NCI-H1092 treated with DMSO at 0.1 percent for 48 hours (cell line): ENCODE measurements at regions not wholly inside any gene's neighbourhood (a gene's known extent, or its start where the extent isn't known, plus 50 kb on each side); places are given as distances from the start of the nearest gene placed in this dataset.
"Not testable (repeated sequence)": the region's sequence is repeated elsewhere in the genome, so short reads cannot be mapped to it uniquely, and the experiment has no call there.

Source experiments
- DNase-seq: peaks from one replicate; lab custom pipeline; 2025; lab: John Stamatoyannopoulos, UW

- DNase-seq, result not testable (repeated sequence)
Measured at GRCh38 chr2:87574193-87575119, 173.4 kb upstream of the PLGLB2 start.

DNA sequence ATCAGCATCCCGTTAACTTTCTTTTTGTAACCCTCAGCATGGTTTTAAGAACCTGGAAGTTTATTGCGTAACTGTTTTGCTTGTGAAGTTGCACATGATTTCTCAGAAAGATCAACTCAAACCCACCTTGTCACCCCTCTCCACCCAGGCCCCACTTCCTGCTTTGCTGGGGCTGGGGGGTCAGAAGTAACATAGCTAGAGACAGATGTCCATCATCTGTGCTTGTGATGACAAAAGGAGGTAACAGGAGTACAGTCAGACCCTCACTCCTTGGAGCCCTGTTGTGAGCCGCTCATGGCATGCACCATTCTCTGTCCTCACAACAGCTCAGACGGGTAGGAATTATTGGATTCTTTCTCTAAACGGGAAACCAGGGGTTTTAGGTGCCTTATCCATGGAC is 172.7 kb upstream of the PLGLB2 start:
- not testable (repeated sequence) for DNase-seq

GRCh38 chr2:87577358-87577757 is 170.5 kb upstream of the PLGLB2 start:
- not testable (repeated sequence) for DNase-seq

DNA sequence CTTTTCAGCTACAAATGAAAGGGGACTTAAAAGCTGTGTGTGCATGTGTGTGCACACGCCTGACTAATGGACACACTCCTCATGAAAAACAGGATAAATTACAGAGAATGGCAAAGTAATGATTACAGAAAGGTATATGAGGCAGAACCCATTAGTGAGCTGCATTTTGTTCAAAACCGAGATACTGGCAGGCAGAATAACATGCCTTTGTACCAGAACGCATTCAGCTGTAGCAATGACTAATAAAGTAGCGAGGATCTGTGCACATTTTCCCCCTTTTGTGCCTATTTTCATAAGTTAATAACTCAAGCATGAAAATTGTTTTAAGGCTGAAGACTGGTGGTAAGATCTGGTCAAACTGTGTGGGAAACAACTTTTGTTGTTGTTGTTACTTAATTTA is 165.7 kb upstream of the PLGLB2 start:
- not testable (repeated sequence) for DNase-seq

- DNase-seq, result not testable (repeated sequence)
Measured at GRCh38 chr2:87582579-87582978, 165.3 kb upstream of the PLGLB2 start.

GRCh38 chr2:87583370-87583769 is 164.5 kb upstream of the PLGLB2 start:
- DNase-seq, result not testable (repeated sequence)

- not testable (repeated sequence) for DNase-seq
Measured at GRCh38 chr2:87583803-87584202, 164.1 kb upstream of the PLGLB2 start.

- not testable (repeated sequence) for DNase-seq
Measured at GRCh38 chr2:87584268-87584906, 163.5 kb upstream of the PLGLB2 start.

GRCh38 chr2:87587934-87588333 is 160.0 kb upstream of the PLGLB2 start:
- DNase-seq, result not testable (repeated sequence)

- DNase-seq, result not testable (repeated sequence)
Measured at GRCh38 chr2:87592974-87593373, 154.9 kb upstream of the PLGLB2 start.

- not testable (repeated sequence) for DNase-seq
Measured at GRCh38 chr2:87593784-87594610, 153.9 kb upstream of the PLGLB2 start.

GRCh38 chr2:87594611-87594992 is 153.3 kb upstream of the PLGLB2 start:
- not testable (repeated sequence) for DNase-seq

DNA sequence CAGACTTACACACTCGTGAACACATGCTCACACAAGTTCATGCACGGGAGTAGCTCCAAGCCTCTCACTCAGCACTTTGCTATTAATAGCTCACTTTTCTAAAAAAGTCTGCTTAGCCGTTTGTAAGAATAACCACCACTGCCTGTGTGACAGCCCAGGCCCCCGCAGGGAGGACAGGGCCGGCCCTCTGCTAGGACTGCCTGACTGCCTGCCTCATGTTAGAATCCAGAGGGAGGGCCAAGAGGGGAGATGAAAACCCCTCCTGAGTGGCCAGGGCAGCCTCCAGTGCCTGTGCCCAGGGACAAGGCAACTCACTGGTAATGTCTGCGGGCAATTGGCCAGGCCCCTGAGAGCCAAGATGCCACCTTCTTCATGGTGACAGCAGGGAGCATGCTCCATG is 152.9 kb upstream of the PLGLB2 start:
- not testable (repeated sequence) for DNase-seq

DNA sequence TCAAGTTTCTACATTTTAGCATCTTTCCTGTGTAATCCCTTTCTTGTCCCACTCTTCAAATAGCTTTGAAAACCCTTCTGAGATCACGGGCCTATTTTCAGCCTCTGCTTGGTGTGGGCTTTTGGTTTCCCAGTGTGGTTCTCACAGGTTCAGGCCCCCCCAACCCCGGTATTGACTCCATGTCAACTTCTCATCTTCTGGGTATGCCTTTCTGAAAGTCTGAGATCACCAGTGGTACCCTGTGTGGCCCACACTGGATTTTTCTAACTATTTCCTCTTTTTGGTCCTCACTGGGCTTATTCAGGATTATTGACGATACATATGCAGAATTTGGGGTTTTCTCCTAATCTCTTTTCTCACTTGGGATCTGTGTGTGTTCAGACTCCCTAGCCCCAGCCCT is 146.9 kb upstream of the PLGLB2 start:
- not testable (repeated sequence) for DNase-seq

DNA sequence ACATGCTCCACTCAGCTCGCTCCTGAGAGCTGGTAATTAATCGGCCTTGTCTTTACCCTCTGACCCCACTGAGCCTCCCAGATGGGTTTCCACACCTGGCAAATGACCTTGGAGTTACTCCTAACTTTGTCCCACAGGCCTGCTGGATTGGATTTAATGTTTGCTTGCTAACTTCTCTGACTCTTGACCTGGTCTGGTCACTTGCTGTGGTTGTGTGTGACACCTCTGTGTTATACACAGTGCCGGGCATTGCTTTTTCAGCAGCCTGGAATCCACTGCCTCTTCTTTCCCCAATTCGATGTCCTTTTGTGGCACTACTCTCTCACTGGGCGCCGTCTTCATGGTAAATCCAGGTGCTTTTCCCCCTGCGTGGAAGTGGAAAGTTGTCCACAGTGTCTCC is 145.8 kb upstream of the PLGLB2 start:
- DNase-seq, result not testable (repeated sequence)

DNA sequence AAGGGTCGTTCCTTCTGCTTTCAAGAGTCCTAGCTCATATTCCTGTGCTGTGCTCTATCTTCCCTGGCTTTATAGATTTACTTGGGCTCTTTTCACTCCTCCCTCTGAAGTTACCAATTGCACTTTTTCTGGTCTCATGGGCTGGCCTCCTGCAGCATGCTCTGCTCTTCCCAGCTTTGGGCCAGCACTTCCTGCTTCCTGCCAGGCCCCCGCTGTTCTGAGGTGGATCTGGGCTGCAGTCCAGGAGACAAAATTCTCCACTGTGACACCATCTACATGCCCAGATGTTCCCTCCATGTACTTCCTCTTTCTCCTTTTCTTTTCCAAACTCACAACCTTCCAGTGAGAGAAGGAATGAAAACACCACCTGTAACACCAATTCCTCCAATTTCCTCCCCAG is 145.2 kb upstream of the PLGLB2 start:
- DNase-seq, result not testable (repeated sequence)

- not testable (repeated sequence) for DNase-seq
Measured at GRCh38 chr2:87603418-87604278, 144.2 kb upstream of the PLGLB2 start.

DNA sequence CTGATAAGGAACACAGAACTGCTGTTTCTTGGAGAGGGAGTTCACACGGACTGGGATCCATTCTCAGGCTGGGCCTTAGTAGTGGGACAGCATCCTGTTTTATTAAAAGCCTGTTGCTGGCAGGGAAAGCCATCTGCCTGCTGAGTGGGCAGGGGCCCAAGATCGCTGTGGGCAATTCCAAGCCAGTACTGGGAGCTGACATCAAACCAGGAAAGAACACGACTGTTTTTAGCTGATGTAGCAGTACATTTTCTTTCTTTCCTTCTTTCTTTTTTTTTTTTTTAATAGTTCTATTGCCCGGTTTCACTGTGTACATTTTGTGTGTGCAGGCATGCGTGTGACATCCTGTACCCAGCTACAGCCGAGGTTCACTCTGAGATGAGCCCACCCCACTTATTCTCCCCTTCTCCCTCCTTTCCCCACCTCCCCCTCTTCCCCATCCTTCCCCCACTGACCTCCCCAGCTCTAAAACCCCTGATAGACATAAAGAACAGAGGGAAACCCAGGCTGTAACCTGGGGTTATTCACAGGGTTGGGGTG is 143.5 kb upstream of the PLGLB2 start:
- not testable (repeated sequence) for DNase-seq

- DNase-seq, result not testable (repeated sequence)
Measured at GRCh38 chr2:87604980-87605379, 142.9 kb upstream of the PLGLB2 start.

DNA sequence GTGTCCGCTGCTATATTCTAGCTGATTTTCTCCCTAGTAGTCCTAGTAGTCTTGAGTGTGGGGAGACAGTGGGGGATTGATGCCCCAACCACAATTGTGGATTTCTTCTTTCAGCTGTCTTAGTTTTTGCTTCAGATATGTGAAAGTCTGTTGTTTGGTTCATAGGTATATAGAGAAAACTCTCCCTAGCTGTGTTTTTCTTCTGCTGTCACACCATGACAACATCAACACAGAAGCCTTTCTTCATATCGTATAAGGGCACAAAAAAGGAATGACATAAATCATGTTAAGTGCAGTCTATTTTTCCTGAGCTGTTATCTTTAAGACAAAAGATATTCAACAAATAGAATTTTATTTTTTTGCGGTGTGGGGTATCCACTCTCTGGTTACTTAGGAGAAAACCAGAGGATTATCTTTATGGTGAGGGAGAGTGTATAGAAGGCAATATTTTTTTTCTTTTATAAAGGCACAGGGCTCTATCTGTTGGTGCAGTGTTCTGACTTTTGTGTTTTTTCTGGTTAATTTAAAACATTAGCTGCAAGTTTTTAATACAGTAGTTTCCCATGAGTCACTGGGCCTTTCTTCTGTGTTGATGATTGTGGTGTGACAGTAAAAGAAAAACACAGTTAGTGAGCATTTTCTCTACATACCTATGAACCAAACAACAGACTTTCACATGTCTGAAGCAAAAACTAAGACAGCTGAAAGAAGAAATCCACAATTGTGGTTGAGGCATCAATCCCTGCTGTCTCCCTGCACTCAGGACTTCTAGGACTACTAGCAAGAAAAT is 139.3 kb upstream of the PLGLB2 start:
- DNase-seq, result not testable (repeated sequence)
